WTC11 (cell line): ENCODE measurements at regions not wholly inside any gene's neighbourhood (a gene's known extent, or its start where the extent isn't known, plus 50 kb on each side); places are given as distances from the start of the nearest gene placed in this dataset.

Source experiments
- ATAC-seq: fragments of 200-7000 bp; cut with Tn5 transposase; 2 replicates; pipeline ENCODE4 v1.10.0; 2021; ENCODE audit warnings: mild to moderate bottlenecking, moderate library complexity
- CTCF ChIA-PET: fragments of 300-600 bp; sonication (Branson Sonifier 250); formaldehyde crosslinking; loops from one replicate; lab custom pipeline; 2021; ENCODE audit warnings: antibody characterized with exemption; lab: Charles Lee
- POLR2A ChIA-PET: fragments of 350-600 bp; sonication (Branson Sonifier 250); formaldehyde crosslinking; loops from one replicate; lab custom pipeline; 2021; ENCODE audit warnings: antibody characterized with exemption; lab: Charles Lee
- DNase-seq: peaks from one replicate; pipeline ENCODE4 v3.0.0; 2021; ENCODE audit warnings: low spot score
- H3K27ac Mint-ChIP-seq: 2 replicates; pipeline ENCODE4 v1.8.0; 2021; ENCODE audit warnings: mixed read lengths
- H3K27me3 Mint-ChIP-seq: 2 replicates; pipeline ENCODE4 v1.8.0; 2021; ENCODE audit warnings: low read depth, mild to moderate bottlenecking, moderate library complexity, mixed read lengths
- H3K36me3 Mint-ChIP-seq: 2 replicates; pipeline ENCODE4 v1.8.0; 2021; ENCODE audit warnings: mixed read lengths
- H3K4me1 Mint-ChIP-seq: 2 replicates; pipeline ENCODE4 v1.8.0; 2022; ENCODE audit warnings: mixed read lengths
- H3K4me3 Mint-ChIP-seq: 2 replicates; pipeline ENCODE4 v1.8.0; 2021; ENCODE audit warnings: mild to moderate bottlenecking, moderate library complexity, mixed read lengths
- H3K9me3 Mint-ChIP-seq: 2 replicates; pipeline ENCODE4 v1.8.0; 2021; ENCODE audit warnings: mixed read lengths
- ATF1 ChIP-seq: sonication (generic); formaldehyde crosslinking; IDR thresholded peaks from 2 replicates; pipeline ENCODE4 v1.8.1; 2023; ENCODE audit warnings: mild to moderate bottlenecking, moderate library complexity, missing genetic modification reagents
- E2F5 ChIP-seq: sonication (generic); formaldehyde crosslinking; IDR thresholded peaks from 2 replicates; pipeline ENCODE4 v1.8.1; 2022; ENCODE audit warnings: mild to moderate bottlenecking, moderate library complexity, missing genetic modification reagents
- ESRRA ChIP-seq: sonication (generic); formaldehyde crosslinking; IDR thresholded peaks from 2 replicates; pipeline ENCODE4 v1.8.1; 2022; ENCODE audit warnings: mild to moderate bottlenecking, missing genetic modification reagents, borderline replicate concordance
- FOXJ3 ChIP-seq: sonication (generic); formaldehyde crosslinking; IDR thresholded peaks from 2 replicates; pipeline ENCODE4 v1.9.0; 2021; ENCODE audit warnings: missing genetic modification reagents, mild to moderate bottlenecking, borderline replicate concordance
- GTF2I ChIP-seq: fragments of 250-450 bp; sonication (Bioruptor Pico); conservative IDR thresholded peaks from 2 replicates; pipeline ENCODE4 v1.4.0; 2021; ENCODE audit warnings: mild to moderate bottlenecking
- IRF2 ChIP-seq: sonication (generic); formaldehyde crosslinking; IDR thresholded peaks from 2 replicates; pipeline ENCODE4 v1.8.0; 2022; ENCODE audit warnings: low read depth, missing genetic modification reagents, borderline replicate concordance
- JAZF1 ChIP-seq: fragments of 250-450 bp; sonication (Bioruptor Pico); IDR thresholded peaks from 2 replicates; pipeline ENCODE4 v1.9.0; 2021; ENCODE audit warnings: moderate library complexity, mild to moderate bottlenecking, inconsistent platforms
- MLX ChIP-seq: sonication (generic); formaldehyde crosslinking; IDR thresholded peaks from 2 replicates; pipeline ENCODE4 v1.8.1; 2023; ENCODE audit warnings: mild to moderate bottlenecking, missing genetic modification reagents, moderate library complexity
- MYBL2 ChIP-seq: sonication (generic); formaldehyde crosslinking; IDR thresholded peaks from 2 replicates; pipeline ENCODE4 v1.8.1; 2023; ENCODE audit warnings: mild to moderate bottlenecking, moderate library complexity, missing genetic modification reagents
- NFYB ChIP-seq: sonication (generic); formaldehyde crosslinking; conservative IDR thresholded peaks from 2 replicates; pipeline ENCODE4 v1.8.0; 2022; ENCODE audit warnings: low read depth, missing genetic modification reagents
- STAT6 ChIP-seq: sonication (generic); formaldehyde crosslinking; conservative IDR thresholded peaks from 2 replicates; pipeline ENCODE4 v1.8.1; 2023; ENCODE audit warnings: mild to moderate bottlenecking, low read depth, missing genetic modification reagents, moderate library complexity
- ZNF121 ChIP-seq: sonication (generic); formaldehyde crosslinking; IDR thresholded peaks from 2 replicates; pipeline ENCODE4 v1.8.0; 2023; ENCODE audit warnings: missing genetic modification reagents
- ZNF416 ChIP-seq: fragments of 250-450 bp; sonication (Bioruptor Pico); IDR thresholded peaks from 2 replicates; pipeline ENCODE4 v1.9.0; 2021; ENCODE audit warnings: mild to moderate bottlenecking, inconsistent platforms
- TF ChIP-seq, protein P1 (sequence below): sonication (generic); formaldehyde crosslinking; IDR thresholded peaks from 2 replicates; pipeline ENCODE4 v1.8.0; 2023; ENCODE audit warnings: mild to moderate bottlenecking, missing genetic modification reagents
- TF ChIP-seq, protein P2 (sequence below): sonication (generic); formaldehyde crosslinking; IDR thresholded peaks from 2 replicates; pipeline ENCODE4 v1.8.0; 2022; ENCODE audit warnings: mild to moderate bottlenecking, missing genetic modification reagents

DNA sequence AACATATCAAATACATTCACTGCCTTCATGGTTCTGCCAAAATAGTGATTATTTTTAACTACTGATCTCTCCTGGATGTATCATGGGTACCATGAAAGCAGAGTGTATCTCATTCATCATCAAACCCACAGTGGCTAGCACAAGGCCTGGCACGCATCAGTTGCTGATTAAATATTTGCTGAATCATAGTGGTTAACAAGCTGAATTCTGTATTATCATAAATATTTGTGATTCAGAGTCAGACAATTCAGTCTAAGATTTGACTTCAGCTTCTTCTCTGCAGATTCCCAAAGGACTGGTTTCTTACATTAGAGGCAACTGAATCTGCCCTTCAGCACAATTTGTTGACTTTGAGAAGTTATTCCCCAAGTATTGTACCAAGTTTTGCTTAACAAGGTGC lies 715.8 kb upstream of the LRRC4C start (continued):
- TF ChIP-seq E2F5 (CRISPR knock-in tag): no peak

DNA sequence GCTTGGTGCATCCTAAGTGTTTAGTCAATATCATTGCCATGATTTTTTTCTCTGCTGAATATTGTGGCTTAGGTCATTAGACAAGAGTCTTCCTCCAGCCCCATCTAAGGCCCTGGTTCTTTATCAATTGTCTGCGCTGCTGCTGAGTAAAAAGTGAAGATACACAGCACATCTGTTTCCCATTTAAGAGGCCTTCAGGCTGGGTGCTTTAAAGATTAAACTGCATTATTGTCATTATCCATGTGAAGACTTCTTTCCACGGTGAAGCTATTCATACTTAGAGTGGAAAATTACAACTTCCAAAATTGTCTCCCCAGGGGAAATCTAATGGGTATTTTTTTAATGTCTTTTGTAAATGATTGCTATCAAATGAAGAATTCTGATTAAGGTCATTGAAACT lies 719.8 kb upstream of the LRRC4C start:
- ChIA-PET CTCF (no interaction called here), POLR2A (no interaction called here)
- TF ChIP-seq, protein P1, sequence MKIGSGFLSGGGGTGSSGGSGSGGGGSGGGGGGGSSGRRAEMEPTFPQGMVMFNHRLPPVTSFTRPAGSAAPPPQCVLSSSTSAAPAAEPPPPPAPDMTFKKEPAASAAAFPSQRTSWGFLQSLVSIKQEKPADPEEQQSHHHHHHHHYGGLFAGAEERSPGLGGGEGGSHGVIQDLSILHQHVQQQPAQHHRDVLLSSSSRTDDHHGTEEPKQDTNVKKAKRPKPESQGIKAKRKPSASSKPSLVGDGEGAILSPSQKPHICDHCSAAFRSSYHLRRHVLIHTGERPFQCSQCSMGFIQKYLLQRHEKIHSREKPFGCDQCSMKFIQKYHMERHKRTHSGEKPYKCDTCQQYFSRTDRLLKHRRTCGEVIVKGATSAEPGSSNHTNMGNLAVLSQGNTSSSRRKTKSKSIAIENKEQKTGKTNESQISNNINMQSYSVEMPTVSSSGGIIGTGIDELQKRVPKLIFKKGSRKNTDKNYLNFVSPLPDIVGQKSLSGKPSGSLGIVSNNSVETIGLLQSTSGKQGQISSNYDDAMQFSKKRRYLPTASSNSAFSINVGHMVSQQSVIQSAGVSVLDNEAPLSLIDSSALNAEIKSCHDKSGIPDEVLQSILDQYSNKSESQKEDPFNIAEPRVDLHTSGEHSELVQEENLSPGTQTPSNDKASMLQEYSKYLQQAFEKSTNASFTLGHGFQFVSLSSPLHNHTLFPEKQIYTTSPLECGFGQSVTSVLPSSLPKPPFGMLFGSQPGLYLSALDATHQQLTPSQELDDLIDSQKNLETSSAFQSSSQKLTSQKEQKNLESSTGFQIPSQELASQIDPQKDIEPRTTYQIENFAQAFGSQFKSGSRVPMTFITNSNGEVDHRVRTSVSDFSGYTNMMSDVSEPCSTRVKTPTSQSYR (CRISPR knock-in tag): no peak
- TF ChIP-seq ESRRA (CRISPR knock-in tag) (no peak), GTF2I (no peak), ATF1 (no peak), MYBL2 (CRISPR knock-in tag) (no peak)
- TF ChIP-seq, protein P2, sequence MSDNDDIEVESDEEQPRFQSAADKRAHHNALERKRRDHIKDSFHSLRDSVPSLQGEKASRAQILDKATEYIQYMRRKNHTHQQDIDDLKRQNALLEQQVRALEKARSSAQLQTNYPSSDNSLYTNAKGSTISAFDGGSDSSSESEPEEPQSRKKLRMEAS (CRISPR knock-in tag): no peak
- Mint-ChIP-seq H3K4me1 (no peaks in the 10 kb centered on the region), H3K4me3 (no peak overlapping the region), H3K27me3 (no peaks in the 10 kb centered on the region), H3K27ac (no peak overlapping the region), H3K9me3 (peaks cover 3% of the 10 kb centered on the region; the same call in 1 of the 2 replicates), H3K36me3 (no peaks in the 10 kb centered on the region)
- no peak for ATAC-seq
- DNase-seq: no peak

DNA sequence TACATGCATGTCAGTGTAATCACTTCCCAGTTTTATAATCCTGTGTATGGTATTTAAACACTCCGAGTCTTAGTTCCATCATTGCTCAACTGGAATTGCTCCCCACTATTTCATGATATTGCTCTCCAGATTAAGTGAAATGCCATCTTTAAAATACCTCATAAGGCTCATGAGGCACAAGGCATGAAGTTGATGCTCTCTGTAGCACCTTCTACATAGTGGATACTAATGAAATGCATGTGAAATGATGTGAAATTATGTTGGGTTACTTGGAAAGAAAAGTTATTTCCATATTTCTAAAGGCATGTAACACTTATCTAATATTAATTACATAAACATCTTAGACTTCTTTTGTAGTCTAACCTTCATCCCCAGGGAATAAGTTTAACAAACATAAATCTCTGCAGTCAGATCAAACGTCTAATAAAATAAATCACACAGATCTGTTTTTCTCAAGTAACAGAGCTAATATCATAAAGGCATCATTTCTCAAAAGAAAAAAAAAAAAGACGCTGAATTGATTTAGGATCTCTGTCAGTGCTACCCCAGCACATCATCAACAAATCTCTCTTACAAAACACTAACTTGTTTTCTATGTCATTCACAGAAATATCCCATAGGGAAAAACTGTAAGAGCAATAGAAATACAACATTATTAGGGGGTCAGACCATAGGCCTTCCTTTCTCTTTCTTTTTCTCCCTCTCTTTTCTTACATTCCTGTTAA lies 736.0 kb upstream of the LRRC4C start:
- H3K36me3 Mint-ChIP-seq: no peaks in the 10 kb centered on the region; the same call in 1 of the 2 replicates
- POLR2A ChIA-PET: no interaction called here
- DNase-seq: no peak
- peaks cover 17% of the 10 kb centered on the region for H3K9me3 Mint-ChIP-seq
- no peak overlapping the region for H3K4me3 Mint-ChIP-seq
- ATAC-seq: no peak
- H3K27me3 Mint-ChIP-seq: no peaks in the 10 kb centered on the region
- TF ChIP-seq MLX (CRISPR knock-in tag): no peak
- no peak for TF ChIP-seq ZNF416 (CRISPR knock-in tag)
- no peak for TF ChIP-seq FOXJ3 (CRISPR knock-in tag)
- TF ChIP-seq STAT6 (CRISPR knock-in tag): no peak
- no peak for TF ChIP-seq NFYB (CRISPR knock-in tag)
- no peak for TF ChIP-seq IRF2 (CRISPR knock-in tag)
- TF ChIP-seq ZNF121 (CRISPR knock-in tag): no peak
- TF ChIP-seq JAZF1: no peak
- no peak overlapping the region for H3K27ac Mint-ChIP-seq
- no peaks in the 10 kb centered on the region for H3K4me1 Mint-ChIP-seq
- CTCF ChIA-PET: no interaction called here
